ENCODE measurements at regions not wholly inside any gene's neighbourhood (a gene's known extent, or its start where the extent isn't known, plus 50 kb on each side); places are given as distances from the start of the nearest gene placed in this dataset.

GRCh38 chr12:59097876-59098275 is 177.6 kb upstream of the LRIG3 start:
- Histone ChIP-seq H3K4me2 (ENCODE audit: low read length) (no peak overlapping the region), H3K27me3 (ENCODE audit: insufficient read depth, low read length, poor library complexity) (no peaks in the 10 kb centered on the region), H4K8ac (ENCODE audit: low read depth, low read length) (no peak overlapping the region), H3K4ac (ENCODE audit: low read depth, low read length) (no peak overlapping the region), H3K79me1 (ENCODE audit: low read length) (no peaks in the 10 kb centered on the region), H2BK15ac (replicated peaks; ENCODE audit: low read depth) (no peak overlapping the region), H3K27ac (ENCODE audit: low read depth, low read length) (no peak overlapping the region), H3K79me2 (ENCODE audit: control insufficient read depth, insufficient read depth, low read length) (no peaks in the 10 kb centered on the region), H2AK5ac (ENCODE audit: low read length) (no peak overlapping the region), H4K5ac (ENCODE audit: low read length) (no peak overlapping the region), H2BK5ac (ENCODE audit: low read length) (no peak overlapping the region), H3K36me3 (ENCODE audit: control insufficient read depth, insufficient read depth, low read length) (no peaks in the 10 kb centered on the region), H3K4me3 (ENCODE audit: low read length) (no peak overlapping the region), H2BK120ac (ENCODE audit: low read depth, low read length) (no peak overlapping the region), H3K18ac (ENCODE audit: low read length) (no peak overlapping the region), H3K4me1 (ENCODE audit: control insufficient read depth, low read depth, low read length) (no peaks in the 10 kb centered on the region), H3K23ac (ENCODE audit: low read length) (no peak overlapping the region), H3K9ac (ENCODE audit: low read length) (no peak overlapping the region), H3K56ac (ENCODE audit: low read length) (no peak overlapping the region)
- no peak for DNase-seq
- no CpG with 5 or more reads among the region's 1 CpG for WGBS (ENCODE audit: extremely low coverage, insufficient coverage, low lambda C conversion rate)

GRCh38 chr12:59096246-59096645 is 175.9 kb upstream of the LRIG3 start:
- no peak overlapping the region for H3K56ac ChIP-seq (ENCODE audit: low read length)
- no peaks in the 10 kb centered on the region for H3K27me3 ChIP-seq (ENCODE audit: insufficient read depth, low read length, poor library complexity)
- no peak overlapping the region for H3K18ac ChIP-seq (ENCODE audit: low read length)
- DNase-seq, result no peak
- H4K8ac ChIP-seq (ENCODE audit: low read depth, low read length), result no peak overlapping the region
- H4K5ac ChIP-seq (ENCODE audit: low read length), result no peak overlapping the region
- no peak overlapping the region for H2BK120ac ChIP-seq (ENCODE audit: low read depth, low read length)
- H3K4ac ChIP-seq (ENCODE audit: low read depth, low read length), result no peak overlapping the region
- no peak overlapping the region for H3K23ac ChIP-seq (ENCODE audit: low read length)
- H3K4me3 ChIP-seq (ENCODE audit: low read length), result no peak overlapping the region
- H3K79me2 ChIP-seq (ENCODE audit: control insufficient read depth, insufficient read depth, low read length), result no peaks in the 10 kb centered on the region
- H3K9ac ChIP-seq (ENCODE audit: low read length), result no peak overlapping the region
- no peak overlapping the region for H2BK5ac ChIP-seq (ENCODE audit: low read length)
- no peak overlapping the region for H3K27ac ChIP-seq (ENCODE audit: low read depth, low read length)
- H3K79me1 ChIP-seq (ENCODE audit: low read length), result no peaks in the 10 kb centered on the region
- no peaks in the 10 kb centered on the region for H3K4me1 ChIP-seq (ENCODE audit: control insufficient read depth, low read depth, low read length)
- H2AK5ac ChIP-seq (ENCODE audit: low read length), result no peak overlapping the region
- H3K36me3 ChIP-seq (ENCODE audit: control insufficient read depth, insufficient read depth, low read length), result no peaks in the 10 kb centered on the region
- no peak overlapping the region for H2BK15ac ChIP-seq (replicated peaks; ENCODE audit: low read depth)
- no peak overlapping the region for H3K4me2 ChIP-seq (ENCODE audit: low read length)

- Histone ChIP-seq H3K27me3 (ENCODE audit: insufficient read depth, low read length, poor library complexity) (no peaks in the 10 kb centered on the region), H3K79me2 (ENCODE audit: control insufficient read depth, insufficient read depth, low read length) (no peaks in the 10 kb centered on the region), H4K5ac (ENCODE audit: low read length) (no peak overlapping the region), H2BK120ac (ENCODE audit: low read depth, low read length) (no peak overlapping the region), H3K79me1 (ENCODE audit: low read length) (no peaks in the 10 kb centered on the region), H3K56ac (ENCODE audit: low read length) (no peak overlapping the region), H4K8ac (ENCODE audit: low read depth, low read length) (no peak overlapping the region), H3K18ac (ENCODE audit: low read length) (no peak overlapping the region), H3K27ac (ENCODE audit: low read depth, low read length) (no peak overlapping the region), H3K4me2 (ENCODE audit: low read length) (no peak overlapping the region), H3K4me1 (ENCODE audit: control insufficient read depth, low read depth, low read length) (no peaks in the 10 kb centered on the region), H2BK5ac (ENCODE audit: low read length) (no peak overlapping the region), H3K9ac (ENCODE audit: low read length) (no peak overlapping the region), H3K4ac (ENCODE audit: low read depth, low read length) (no peak overlapping the region), H2AK5ac (ENCODE audit: low read length) (no peak overlapping the region), H3K23ac (ENCODE audit: low read length) (no peak overlapping the region), H2BK15ac (replicated peaks; ENCODE audit: low read depth) (no peak overlapping the region), H3K36me3 (ENCODE audit: control insufficient read depth, insufficient read depth, low read length) (no peaks in the 10 kb centered on the region), H3K4me3 (ENCODE audit: low read length) (no peak overlapping the region)
- no peak for DNase-seq
- no CpG with 5 or more reads among the region's 1 CpG for WGBS (ENCODE audit: extremely low coverage, insufficient coverage, low lambda C conversion rate)
Observed at GRCh38 chr12:59093073-59093772, 172.9 kb upstream of the LRIG3 start.

- Histone ChIP-seq H3K27me3 (ENCODE audit: insufficient read depth, low read length, poor library complexity) (no peaks in the 10 kb centered on the region), H3K18ac (ENCODE audit: low read length) (no peak overlapping the region), H3K4me1 (ENCODE audit: control insufficient read depth, low read depth, low read length) (peaks cover 4% of the 10 kb centered on the region), H3K4me3 (ENCODE audit: low read length) (no peak overlapping the region), H3K36me3 (ENCODE audit: control insufficient read depth, insufficient read depth, low read length) (no peaks in the 10 kb centered on the region), H3K79me1 (ENCODE audit: low read length) (no peaks in the 10 kb centered on the region), H2BK5ac (ENCODE audit: low read length) (no peak overlapping the region), H4K8ac (ENCODE audit: low read depth, low read length) (no peak overlapping the region), H2BK15ac (replicated peaks; ENCODE audit: low read depth) (peak overlapping the region; percentile 74), H3K9ac (ENCODE audit: low read length) (no peak overlapping the region), H3K4me2 (ENCODE audit: low read length) (no peak overlapping the region), H3K4ac (ENCODE audit: low read depth, low read length) (no peak overlapping the region), H3K56ac (ENCODE audit: low read length) (no peak overlapping the region), H3K79me2 (ENCODE audit: control insufficient read depth, insufficient read depth, low read length) (no peaks in the 10 kb centered on the region), H2AK5ac (ENCODE audit: low read length) (no peak overlapping the region), H4K5ac (ENCODE audit: low read length) (no peak overlapping the region), H2BK120ac (ENCODE audit: low read depth, low read length) (no peak overlapping the region), H3K23ac (ENCODE audit: low read length) (no peak overlapping the region), H3K27ac (ENCODE audit: low read depth, low read length) (no peak overlapping the region)
- no CpG with 5 or more reads among the region's 5 CpGs for WGBS (ENCODE audit: extremely low coverage, insufficient coverage, low lambda C conversion rate)
- DNase-seq, result peak; percentile 77
Observed at GRCh38 chr12:59088673-59089072, 168.4 kb upstream of the LRIG3 start.

- DNase-seq, result no peak
- no peak overlapping the region for H4K5ac ChIP-seq (ENCODE audit: low read length)
- no peak overlapping the region for H3K9ac ChIP-seq (ENCODE audit: low read length)
- H3K56ac ChIP-seq (ENCODE audit: low read length), result no peak overlapping the region
- H3K4ac ChIP-seq (ENCODE audit: low read depth, low read length), result no peak overlapping the region
- no peak overlapping the region for H3K4me2 ChIP-seq (ENCODE audit: low read length)
- no CpG with 5 or more reads among the region's 3 CpGs for WGBS (ENCODE audit: extremely low coverage, insufficient coverage, low lambda C conversion rate)
- H2AK5ac ChIP-seq (ENCODE audit: low read length), result no peak overlapping the region
- H3K4me1 ChIP-seq (ENCODE audit: control insufficient read depth, low read depth, low read length), result peaks cover 4% of the 10 kb centered on the region
- no peak overlapping the region for H3K27ac ChIP-seq (ENCODE audit: low read depth, low read length)
- H3K23ac ChIP-seq (ENCODE audit: low read length), result no peak overlapping the region
- H4K8ac ChIP-seq (ENCODE audit: low read depth, low read length), result no peak overlapping the region
- H2BK15ac ChIP-seq (replicated peaks; ENCODE audit: low read depth), result peak overlapping the region; percentile 85
- H3K79me1 ChIP-seq (ENCODE audit: low read length), result no peaks in the 10 kb centered on the region
- no peaks in the 10 kb centered on the region for H3K27me3 ChIP-seq (ENCODE audit: insufficient read depth, low read length, poor library complexity)
- H3K79me2 ChIP-seq (ENCODE audit: control insufficient read depth, insufficient read depth, low read length), result no peaks in the 10 kb centered on the region
- no peak overlapping the region for H3K18ac ChIP-seq (ENCODE audit: low read length)
- no peak overlapping the region for H3K4me3 ChIP-seq (ENCODE audit: low read length)
- H3K36me3 ChIP-seq (ENCODE audit: control insufficient read depth, insufficient read depth, low read length), result no peaks in the 10 kb centered on the region
- no peak overlapping the region for H2BK120ac ChIP-seq (ENCODE audit: low read depth, low read length)
- H2BK5ac ChIP-seq (ENCODE audit: low read length), result no peak overlapping the region
Observed at GRCh38 chr12:59087691-59088090, 167.4 kb upstream of the LRIG3 start.

- H2BK15ac ChIP-seq (replicated peaks; ENCODE audit: low read depth), result peak overlapping the region; percentile 99
- H3K4me3 ChIP-seq (ENCODE audit: low read length), result no peak overlapping the region
- no peak overlapping the region for H4K5ac ChIP-seq (ENCODE audit: low read length)
- no peak for DNase-seq
- no peak overlapping the region for H3K4me2 ChIP-seq (ENCODE audit: low read length)
- no peaks in the 10 kb centered on the region for H3K79me2 ChIP-seq (ENCODE audit: control insufficient read depth, insufficient read depth, low read length)
- H3K27me3 ChIP-seq (ENCODE audit: insufficient read depth, low read length, poor library complexity), result no peaks in the 10 kb centered on the region
- H3K56ac ChIP-seq (ENCODE audit: low read length), result no peak overlapping the region
- H3K9ac ChIP-seq (ENCODE audit: low read length), result no peak overlapping the region
- no peak overlapping the region for H4K8ac ChIP-seq (ENCODE audit: low read depth, low read length)
- no peak overlapping the region for H2AK5ac ChIP-seq (ENCODE audit: low read length)
- H3K4me1 ChIP-seq (ENCODE audit: control insufficient read depth, low read depth, low read length), result peaks cover 4% of the 10 kb centered on the region
- no peak overlapping the region for H2BK120ac ChIP-seq (ENCODE audit: low read depth, low read length)
- no peak overlapping the region for H3K27ac ChIP-seq (ENCODE audit: low read depth, low read length)
- H2BK5ac ChIP-seq (ENCODE audit: low read length), result no peak overlapping the region
- H3K36me3 ChIP-seq (ENCODE audit: control insufficient read depth, insufficient read depth, low read length), result no peaks in the 10 kb centered on the region
- no peaks in the 10 kb centered on the region for H3K79me1 ChIP-seq (ENCODE audit: low read length)
- no peak overlapping the region for H3K23ac ChIP-seq (ENCODE audit: low read length)
- no peak overlapping the region for H3K18ac ChIP-seq (ENCODE audit: low read length)
- H3K4ac ChIP-seq (ENCODE audit: low read depth, low read length), result no peak overlapping the region
Observed at GRCh38 chr12:59087077-59087673, 166.9 kb upstream of the LRIG3 start.

All from mesendoderm (in vitro differentiated cells).